Stomach (tissue), 4 donors: ENCODE measurements at regions not wholly inside any gene's neighbourhood (a gene's known extent, or its start where the extent isn't known, plus 50 kb on each side); places are given as distances from the start of the nearest gene placed in this dataset.

Source experiments
- EP300 ChIP-seq: sonication (generic); formaldehyde crosslinking; IDR thresholded peaks from one replicate; pipeline ENCODE4 v1.6.1; 2017; ENCODE audit warnings: antibody characterized with exemption
- POLR2A ChIP-seq, 4 donors: fragments of 450-650 bp; IDR thresholded peaks; one replicate each; pipeline ENCODE4 v1.6.1; 2016; ENCODE audit warnings: antibody characterized with exemption in 4 of 4, control low read depth in 2 of 4, mild to moderate bottlenecking in 1 of 4, moderate library complexity in 1 of 4
- POLR2AphosphoS5 ChIP-seq, 3 donors: sonication (generic); formaldehyde crosslinking; IDR thresholded peaks; one replicate each; pipeline ENCODE4 v1.6.1; 2016; ENCODE audit warnings: antibody characterized with exemption in 3 of 3
- TF ChIP-seq, protein P1 (sequence below), 7 experiments: fragments of 450-650 bp in 4 of 7; fragments of 200-600 bp in 3 of 7; sonication (generic) in 3 of 7; IDR thresholded peaks; one replicate each; pipeline ENCODE4 v1.5.1; 2016 to 2019; ENCODE audit warnings: antibody characterized with exemption in 7 of 7, control low read depth in 2 of 7, mild to moderate bottlenecking in 1 of 7

DNA sequence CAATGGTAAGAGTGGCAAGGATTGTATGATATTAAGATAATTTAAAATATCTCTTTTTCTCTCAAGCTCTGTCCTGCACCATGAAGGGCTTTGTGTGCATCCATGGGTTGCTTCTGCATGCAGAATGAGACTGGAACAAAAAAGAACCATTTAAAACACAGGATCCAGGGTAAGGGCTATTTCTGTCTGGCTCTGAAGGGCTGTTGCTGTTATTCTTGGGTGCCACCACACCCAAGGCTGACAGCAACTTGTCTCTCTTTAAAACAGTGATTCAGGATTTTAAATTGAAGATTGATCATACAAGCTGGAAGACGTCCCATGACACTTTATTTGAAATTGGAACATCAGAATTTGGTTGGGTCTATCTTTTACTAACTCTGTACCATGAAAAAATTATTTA, 268.8 kb upstream of the CNTN3 start:
- TF ChIP-seq, protein P1, sequence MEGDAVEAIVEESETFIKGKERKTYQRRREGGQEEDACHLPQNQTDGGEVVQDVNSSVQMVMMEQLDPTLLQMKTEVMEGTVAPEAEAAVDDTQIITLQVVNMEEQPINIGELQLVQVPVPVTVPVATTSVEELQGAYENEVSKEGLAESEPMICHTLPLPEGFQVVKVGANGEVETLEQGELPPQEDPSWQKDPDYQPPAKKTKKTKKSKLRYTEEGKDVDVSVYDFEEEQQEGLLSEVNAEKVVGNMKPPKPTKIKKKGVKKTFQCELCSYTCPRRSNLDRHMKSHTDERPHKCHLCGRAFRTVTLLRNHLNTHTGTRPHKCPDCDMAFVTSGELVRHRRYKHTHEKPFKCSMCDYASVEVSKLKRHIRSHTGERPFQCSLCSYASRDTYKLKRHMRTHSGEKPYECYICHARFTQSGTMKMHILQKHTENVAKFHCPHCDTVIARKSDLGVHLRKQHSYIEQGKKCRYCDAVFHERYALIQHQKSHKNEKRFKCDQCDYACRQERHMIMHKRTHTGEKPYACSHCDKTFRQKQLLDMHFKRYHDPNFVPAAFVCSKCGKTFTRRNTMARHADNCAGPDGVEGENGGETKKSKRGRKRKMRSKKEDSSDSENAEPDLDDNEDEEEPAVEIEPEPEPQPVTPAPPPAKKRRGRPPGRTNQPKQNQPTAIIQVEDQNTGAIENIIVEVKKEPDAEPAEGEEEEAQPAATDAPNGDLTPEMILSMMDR (IDR thresholded peaks at IDR 0.05), result no peak
- TF ChIP-seq POLR2AphosphoS5 (IDR thresholded peaks at IDR 0.05) (no peak), EP300 (no peak), POLR2A (IDR thresholded peaks at IDR 0.05) (no peak)
